ENCODE measurements at regions not wholly inside any gene's neighbourhood (a gene's known extent, or its start where the extent isn't known, plus 50 kb on each side); places are given as distances from the start of the nearest gene placed in this dataset.
"Not testable (repeated sequence)": the region's sequence is repeated elsewhere in the genome, so short reads cannot be mapped to it uniquely, and the experiment has no call there.

DNA sequence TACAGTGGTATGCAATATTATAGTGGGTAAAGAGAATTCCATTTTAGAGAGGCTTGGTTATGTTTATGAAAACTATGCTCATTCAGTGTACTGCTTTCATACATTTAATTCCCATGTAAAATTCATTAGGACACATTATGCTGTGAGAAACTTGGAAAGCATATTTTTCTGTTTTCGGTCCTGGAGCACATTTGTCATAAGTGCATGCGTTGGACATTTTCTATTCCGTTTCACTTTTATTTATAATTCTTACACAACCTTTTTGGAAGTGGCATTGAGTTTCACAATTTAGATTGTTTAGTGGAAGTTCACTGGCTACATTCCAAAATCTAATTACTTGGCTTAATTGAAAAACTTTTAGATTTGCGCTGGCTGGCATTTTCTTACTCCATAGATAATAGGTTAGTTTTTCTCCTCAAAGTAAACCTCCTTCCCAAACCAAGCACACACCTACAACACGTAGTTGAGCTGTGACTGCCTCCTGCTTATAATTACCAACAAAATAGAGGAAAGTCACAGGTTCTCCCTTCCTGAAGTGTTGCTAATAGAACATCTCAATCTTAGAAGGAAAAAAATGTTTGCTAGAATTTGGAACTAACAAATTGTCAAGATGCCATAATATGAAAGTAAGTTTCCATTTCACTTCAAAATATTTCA, 938.5 kb downstream of the TRHDE start:
- no peak for DNase-seq

DNA sequence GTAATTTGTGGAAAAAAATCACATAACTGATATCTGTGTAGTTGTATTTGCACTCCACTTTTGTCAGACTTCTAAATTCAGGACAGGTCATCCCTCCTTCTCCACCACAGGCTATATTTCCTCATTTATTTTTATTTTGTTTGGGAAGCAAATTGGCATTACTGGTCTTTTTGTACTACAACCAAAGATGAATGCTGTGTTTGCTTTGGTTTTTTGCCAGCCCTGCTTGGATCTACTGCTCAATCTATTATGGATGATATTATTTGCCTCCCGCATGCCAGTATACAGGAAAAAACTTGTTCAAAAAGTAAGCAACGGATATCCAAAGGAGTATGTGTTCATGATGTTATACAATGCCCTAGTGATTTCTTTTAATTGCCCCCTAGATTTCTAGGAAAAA, 948.8 kb downstream of the TRHDE start:
- DNase-seq: no peak

DNA sequence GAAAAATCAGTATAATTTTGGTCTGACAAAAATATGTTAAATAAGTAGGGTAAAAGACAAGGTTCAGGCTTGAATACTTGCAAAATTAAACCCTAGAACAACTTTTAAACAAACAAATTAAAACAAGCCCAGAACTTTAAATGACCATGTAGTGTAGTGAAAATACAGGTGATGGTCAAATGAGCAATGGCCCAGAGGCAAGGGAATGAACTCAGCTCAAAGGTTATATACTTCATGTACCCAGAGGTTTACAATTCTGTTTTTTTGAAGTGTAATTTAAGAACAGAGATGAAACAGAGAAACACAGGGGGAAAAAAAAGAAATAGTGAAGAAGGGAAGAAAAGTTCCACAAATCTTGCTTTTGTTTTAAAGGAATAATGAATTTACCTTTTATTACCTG, 949.2 kb downstream of the TRHDE start:
- no peak for DNase-seq

DNA sequence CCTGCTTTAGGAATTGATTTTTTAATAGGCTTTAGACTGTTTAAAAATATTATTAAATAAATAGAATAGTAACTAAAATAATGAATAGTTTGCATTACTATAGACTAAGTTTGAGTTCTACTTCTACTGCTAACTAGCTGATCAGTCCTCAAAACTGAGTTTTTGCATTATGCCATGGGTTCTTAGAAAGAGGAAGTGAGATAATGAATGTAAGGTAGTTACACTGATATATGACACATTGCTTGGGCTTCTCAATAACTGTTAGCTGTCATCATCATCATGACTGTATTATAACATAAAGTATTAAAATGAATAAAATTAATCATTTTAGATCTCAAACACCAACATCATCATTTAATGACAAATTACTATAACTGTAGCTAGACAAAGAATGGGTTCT, 949.7 kb downstream of the TRHDE start:
- DNase-seq: no peak

DNA sequence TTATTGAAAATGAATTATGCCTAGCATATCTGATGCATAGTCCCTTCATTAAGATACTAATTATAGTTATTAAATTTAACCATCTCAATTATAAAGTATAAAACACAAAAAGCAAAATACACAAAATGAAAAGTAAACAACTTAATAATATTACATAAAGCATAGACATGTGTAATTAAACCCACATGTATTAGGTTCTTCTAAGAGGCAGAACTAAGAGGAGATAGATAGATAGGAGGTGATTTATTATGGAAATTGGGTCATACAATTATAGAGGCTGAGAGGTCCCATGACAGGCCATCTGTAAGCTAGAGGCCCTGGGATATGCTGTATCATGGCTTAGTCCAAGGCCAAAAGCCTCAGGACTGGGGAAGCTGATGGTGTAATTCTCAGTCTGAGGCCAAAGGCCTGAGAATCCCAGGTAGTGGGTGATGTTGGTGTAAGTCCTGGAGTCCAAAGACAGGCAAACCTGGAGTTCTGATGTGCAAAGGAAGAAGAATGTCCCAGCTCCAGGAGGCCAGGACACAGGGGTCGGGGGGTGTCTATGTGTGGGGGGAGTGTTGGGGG, 953.3 kb downstream of the TRHDE start:
- DNase-seq: no peak

DNA sequence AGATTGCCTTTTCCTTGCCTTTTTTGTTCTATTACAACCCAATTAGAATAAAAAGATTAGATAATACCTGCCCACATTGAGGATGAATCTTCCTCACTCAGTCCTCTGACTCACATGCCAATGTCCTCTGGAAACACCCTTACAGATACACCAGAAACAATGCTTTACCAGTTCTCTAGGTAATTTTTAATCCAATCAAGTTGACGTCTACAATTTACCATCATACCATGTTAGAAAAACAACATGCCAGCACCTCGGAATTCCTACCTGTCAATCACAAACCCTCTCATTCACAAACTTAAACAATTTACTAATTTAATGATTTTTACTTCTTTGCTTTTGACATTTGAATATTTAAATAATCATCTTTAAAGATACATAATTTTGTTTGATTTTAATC, 953.8 kb downstream of the TRHDE start:
- DNase-seq: no peak

DNA sequence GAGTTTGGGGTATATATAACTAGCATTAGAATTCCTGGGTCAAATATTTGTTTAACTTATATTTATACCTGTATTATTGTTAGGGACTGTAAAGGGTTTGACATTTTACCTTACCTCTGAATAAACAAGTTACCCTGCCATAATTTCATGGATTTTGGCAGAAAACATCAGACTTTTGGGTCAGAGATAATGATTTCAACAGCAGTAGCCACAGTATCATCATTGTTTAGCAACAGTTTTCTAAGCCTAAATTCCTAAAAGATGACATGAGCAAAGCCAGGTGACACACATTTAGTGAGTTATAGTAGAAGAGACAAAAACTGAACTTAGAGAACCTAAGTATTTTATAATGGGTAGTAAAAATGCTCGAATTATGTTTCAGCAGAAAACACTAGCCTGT, 954.4 kb downstream of the TRHDE start:
- DNase-seq: no peak

DNA sequence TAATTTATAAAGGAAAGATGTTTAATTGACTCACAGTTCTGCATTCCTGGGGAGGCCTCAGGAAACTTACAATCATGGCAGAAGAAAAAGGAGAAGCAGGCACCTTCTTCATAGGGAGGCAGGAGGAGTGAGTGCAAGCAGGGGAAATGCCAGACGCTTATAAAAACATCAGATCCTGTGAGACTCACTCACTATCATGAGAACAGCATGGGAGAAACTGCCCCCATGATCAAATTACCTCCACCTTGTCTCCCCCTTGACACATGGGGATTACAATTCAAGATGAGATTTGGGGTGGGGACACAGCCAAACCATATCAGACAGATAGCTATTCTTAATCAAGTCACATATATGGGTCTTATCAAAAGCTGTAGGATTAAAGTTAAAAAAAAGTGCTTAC, 956.7 kb downstream of the TRHDE start:
- DNase-seq: not testable (repeated sequence)

DNA sequence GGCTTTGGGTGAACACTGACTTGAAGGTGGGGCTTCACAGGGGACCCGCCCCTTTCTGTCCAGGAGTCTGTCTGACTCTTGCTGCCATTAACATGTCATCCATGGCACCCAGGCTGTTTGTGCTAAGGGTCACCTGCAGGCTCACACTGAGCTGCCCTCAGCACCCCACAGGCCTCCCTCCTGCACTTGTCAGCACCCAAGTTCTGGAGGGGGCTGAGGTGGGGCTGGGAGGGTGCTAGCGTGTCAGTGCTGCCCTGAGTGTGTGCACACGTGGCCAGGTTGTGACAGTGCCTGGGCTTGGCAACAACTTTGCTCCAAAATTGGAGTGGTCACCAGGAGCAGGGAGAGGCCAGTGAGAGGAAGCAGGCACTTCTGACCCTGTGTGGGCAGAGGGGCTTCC, 963.2 kb downstream of the TRHDE start:
- DNase-seq: no peak

DNA sequence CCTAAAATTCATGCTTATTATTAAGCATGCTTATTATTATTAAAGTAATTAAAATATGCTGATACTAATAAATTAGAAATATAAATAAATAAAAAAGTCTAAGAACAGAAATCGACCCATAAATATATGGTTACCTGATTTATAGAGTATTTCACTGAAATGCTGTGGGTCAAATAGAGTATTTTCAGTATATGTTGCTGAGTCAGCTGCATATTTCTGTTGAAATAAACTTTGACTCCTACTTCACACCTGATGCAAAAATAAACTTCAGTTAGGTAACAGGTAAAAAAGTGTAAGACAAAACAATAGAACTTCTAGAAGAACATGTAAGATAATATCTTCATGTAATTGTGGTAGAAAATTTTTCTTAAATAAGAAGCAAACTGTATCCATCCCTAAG, 967.9 kb downstream of the TRHDE start:
- no peak for DNase-seq

DNA sequence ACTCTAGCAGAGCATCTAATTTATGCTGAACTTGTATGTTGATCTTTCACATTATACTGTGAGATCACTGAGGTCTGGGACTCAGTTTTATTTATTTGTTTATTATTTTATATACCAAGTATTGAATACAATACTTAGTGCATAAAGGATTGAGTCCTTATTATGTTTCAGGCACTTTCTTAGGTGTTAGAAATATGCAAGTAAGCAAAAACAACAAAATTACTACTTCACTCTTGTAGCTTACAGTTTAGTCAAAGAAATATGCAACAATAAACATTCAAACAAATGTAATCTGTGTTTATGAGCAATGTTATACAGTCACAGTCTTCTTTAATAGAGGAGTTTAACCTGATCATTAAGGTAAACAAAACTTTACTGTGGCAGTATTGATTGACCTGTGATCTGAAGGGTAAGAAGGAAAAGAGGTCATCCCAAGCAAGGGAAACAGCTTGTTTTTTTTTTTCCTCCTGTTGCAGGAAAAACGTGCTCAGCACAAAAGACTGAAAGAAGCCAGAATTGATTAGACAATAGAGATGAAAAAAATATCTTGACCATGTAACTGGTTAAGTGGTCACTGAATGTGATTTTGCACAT, 990.7 kb downstream of the TRHDE start:
- DNase-seq: no peak

DNA sequence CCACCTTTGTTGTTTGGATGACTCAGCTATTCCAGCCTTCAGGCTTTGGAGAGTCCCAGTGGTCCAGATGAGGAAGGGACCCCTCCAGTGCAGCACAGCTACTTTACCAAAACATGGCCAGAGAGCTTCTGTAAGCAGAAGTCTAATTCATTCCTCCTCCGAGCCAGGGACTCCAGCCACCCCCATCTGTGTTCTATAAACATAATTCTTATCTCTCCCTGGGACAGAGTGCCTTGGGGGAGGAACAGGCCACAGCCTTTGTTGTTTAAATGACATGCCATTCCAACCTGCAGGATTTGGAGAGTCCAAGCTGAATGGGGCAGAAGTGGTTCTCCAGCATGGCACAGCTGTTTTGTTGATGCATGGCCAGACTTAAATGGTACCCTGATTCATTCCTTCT, 994.0 kb downstream of the TRHDE start:
- DNase-seq: no peak

DNA sequence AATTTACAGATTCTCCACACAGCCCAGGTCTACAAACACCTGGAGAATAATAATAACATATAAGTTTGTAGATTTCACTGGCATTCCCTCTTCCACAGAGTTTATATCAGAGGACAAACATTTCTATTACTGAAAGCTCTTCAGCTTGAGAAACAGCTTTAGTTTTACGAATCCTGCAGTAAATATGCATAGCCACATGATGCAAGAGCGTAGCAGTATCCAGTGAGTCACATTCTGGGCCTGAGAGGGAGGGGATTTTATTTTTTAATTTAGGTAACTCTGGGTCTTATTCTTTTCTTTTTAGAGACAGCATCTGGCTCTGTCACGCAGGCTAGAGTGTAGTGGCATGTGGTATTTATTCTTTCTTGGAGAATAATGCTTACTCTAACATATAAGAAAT, 1002.8 kb downstream of the TRHDE start:
- no peak for DNase-seq

DNA sequence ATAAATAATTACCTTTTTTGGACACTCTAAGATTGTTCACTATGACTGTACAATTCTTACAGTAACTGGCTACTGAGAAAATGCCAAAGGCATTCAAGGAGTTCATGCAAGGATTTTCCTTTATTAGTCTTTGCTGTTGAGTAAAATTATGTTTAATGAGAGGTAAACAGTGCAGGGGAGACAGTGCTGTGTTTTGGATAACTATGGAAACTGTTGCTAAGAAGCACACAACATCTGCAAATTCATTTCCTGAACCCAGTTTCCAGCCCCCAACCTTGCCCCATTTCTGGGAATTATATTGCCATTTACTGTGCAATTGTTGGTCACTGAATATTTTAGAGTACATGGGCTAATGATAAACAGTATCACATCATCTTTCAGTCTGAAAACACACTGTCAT, 1005.8 kb downstream of the TRHDE start:
- DNase-seq: no peak

DNA sequence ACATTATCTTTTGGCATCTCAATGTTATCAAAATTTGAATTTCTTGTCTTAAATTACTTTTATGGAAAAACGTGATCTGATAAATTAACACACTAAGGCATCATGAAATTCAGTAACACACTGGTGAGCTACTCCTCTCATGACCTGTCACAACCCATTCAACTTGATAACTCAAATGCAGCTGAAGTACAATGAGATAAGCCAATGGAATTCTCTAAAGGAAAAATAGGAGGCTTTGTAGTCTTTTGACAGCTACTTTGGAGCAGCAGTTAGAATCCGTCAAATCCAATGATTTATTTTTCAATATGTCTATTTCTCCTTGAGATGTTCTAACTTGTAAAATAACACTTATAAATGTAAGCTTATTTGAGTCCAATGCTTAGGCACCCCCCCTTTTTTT, 1029.4 kb downstream of the TRHDE start:
- DNase-seq: no peak

DNA sequence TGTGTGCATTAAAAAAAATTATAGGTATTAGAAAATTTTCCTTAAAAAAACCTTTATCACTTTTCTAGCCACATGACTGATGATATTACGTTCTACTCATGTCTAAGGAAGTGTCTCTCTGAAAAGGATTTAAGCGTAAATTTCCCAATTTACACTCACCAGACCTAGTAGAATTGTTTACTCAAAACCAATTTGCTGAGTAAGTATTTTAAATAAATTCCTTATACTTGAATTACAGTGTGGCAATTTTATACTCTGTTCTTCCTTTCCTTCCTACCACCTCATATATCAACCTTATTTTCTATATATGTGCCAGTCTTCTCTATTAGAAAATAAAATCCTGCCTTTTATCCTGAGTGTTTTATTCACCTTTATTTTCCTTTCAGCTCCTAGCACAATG, 1035.1 kb downstream of the TRHDE start:
- DNase-seq: no peak

DNA sequence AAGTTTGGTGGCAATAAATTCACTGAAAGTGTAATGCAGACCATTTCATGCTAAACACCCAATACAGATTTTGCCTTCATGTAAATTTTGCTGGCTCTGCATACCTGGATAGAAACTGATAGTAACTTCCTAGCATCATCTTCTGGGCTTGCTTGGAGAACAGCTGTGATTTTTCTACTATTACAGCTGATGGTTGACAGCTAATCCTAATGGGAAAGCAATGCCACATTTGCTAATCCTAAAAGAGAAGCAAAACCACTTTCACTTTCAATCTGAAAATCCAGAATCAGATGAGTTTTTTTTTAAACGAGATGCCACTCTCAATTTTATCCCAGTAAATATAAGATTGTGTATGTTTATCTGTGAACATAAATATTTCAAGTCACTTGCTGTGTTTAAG, 1035.9 kb downstream of the TRHDE start:
- DNase-seq: no peak

DNA sequence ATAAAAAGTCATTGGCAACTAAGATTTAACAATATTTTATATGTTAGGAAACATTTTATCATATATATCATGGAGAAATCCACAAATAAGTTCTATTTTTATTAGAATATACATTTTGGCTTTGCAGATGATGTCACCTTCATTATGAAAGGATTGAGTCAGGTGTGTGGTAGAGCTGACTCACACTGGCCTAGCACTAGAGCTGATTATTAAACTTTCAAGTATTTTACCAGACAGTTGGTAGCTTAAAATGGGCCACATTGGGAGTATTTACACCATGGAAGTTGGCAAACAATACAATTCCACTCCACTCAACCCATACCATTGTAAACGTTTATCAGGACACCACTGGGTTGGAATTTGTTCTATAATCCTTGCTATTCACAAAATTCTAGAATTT, 1036.6 kb downstream of the TRHDE start:
- DNase-seq: no peak

DNA sequence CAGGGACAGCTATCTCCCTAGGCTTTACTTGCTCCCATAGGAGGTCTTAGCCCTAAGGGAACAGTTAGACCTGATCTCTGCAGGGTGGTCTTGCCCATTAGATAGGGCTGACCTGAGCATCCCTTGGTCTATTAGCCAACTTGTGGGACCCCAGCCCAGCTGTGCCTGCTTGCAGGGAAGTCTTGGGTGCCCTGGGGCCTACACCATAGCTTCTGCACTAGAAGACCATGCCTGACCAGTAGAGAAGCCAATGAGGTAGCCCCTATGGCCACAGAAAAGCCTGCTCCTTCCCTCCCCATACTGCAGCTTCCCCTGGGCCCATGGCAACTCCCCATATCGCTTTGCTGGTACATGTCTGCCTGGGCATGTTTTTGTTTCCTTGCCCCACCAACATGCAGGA, 1049.1 kb downstream of the TRHDE start:
- DNase-seq: no peak

DNA sequence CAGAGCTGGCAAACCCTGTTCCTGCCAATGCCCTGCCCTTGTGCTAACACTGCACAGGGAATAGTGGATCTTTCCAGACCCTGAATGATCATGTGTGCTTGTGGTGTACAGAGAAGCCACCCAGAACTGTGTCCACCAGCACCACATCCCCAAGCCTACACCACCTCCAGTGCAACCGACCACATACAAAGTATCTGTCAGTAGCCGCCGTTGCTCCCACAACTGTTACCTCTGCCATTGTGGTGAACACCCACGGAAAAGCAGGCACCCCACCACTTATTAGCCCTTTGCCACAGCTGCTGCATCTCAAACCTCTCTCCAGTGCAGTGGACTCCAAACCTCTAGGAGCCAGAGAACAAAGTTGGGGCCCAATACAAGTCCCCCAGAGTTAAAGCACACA, 1049.6 kb downstream of the TRHDE start:
- DNase-seq: no peak

DNA sequence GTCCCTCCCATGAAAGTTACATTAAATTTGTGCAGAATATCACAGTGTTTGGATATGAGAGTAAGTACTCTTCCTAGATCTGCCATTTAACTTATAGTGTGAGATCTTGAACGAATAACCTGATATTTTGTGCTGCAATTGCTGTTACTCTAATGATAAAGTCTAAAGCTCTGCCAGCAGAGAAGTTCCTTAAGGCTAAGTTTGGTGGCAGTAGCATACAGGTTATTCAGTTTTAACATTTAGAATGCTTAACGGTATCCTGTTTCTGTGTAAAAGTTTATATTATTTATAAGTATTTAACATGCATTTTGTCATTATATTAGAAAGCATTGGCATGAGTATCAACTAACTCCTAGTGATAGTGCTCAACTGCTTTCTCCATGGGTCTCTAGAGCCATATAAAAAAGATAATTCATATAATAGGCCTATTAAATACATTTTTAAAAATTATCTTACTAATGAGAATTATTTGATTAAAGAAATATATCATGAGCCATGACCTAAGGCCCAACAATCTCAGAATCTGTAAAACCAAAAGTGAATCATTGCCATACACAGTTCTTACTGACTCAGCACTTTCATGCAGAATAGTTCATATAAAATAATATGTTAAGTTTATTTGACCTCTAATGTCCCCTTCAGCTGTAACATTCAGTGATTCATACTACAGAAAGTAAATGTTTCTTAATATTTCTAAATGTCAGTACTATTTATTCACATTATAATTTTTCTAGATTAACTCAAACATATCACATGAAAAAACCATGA, 1058.6 kb downstream of the TRHDE start:
- DNase-seq: no peak

DNA sequence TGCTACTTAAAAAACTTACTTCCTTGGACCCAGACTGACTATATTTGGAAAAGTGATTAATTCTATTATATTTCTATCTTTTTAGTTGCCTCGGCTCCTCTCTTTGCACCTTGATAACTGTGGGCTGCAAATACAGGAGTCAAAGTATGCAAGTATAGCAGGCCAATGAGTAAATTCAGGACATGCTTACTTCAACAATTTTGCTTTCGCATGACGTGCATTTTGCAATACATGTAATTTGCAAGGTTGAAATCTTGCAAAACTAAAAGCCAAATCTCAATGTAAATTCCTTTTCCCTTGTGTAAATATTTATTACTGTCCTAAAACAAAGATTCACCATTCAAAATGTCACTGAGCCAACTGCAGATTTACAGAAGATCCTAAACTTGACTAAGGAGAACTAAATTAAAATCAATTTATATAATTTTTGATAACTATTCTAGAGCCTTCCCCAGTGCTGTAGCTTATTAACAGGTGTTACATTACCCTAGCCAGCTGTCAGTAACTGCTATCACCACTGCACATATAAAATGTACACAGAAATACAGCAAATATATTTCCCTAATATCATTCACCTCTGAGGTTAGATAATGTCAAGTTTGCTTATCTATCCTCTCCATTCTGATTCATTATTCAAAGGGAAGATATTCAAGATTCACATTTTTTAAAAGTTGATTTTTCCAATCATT, 1069.5 kb downstream of the TRHDE start:
- DNase-seq: no peak

DNA sequence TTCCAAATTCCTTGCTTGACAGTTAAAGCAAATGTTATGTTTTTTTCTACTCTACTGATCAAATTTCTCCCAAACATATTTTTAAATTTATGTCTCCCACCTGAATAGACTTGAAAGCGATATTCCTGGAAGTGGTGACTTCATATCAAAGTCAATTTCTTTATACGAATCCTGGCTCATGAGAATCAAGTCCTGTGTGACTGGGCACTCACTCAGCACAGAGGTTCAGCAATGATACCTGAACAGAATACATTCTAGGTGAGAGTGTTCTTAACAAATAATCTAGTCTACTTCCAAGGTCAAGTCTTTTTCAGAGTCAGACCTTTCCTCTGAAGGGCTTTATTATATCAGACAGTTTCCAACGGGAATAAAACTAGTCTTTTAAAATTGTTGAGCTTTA, 1070.6 kb downstream of the TRHDE start:
- no peak for DNase-seq
